GM21528 (cell line): ENCODE measurements at regions not wholly inside any gene's neighbourhood (a gene's known extent, or its start where the extent isn't known, plus 50 kb on each side); places are given as distances from the start of the nearest gene placed in this dataset.
"Not testable (repeated sequence)": the region's sequence is repeated elsewhere in the genome, so short reads cannot be mapped to it uniquely, and the experiment has no call there.

Experiments
- ATAC-seq: cut with Tn5 transposase; IDR thresholded peaks from one replicate; pipeline ENCODE4 v1.9.1; 2021; ENCODE audit warnings: mild to moderate bottlenecking, moderate library complexity; ENCODE audit not compliant: unreplicated experiment, low FRiP score

DNA sequence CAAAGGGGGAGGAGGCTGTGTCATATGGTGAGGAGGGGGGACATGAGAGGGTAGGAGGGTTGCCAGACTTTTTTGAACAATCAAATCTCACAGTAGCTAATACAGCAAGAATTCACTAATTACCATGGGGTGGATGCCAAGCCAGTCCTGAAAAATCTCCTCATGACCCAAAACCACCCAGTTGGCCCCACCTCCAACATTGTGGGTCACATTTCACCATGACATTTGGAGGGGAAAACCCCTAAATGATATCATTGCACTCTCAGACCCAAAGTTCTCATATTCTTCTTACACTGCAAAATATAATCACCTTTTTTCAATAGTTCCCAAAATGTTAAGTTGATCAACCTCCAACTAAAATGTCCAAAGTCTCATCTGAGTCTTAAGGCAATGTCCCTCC, 666.3 kb downstream of the TMEM121 start:
- not testable (repeated sequence) for ATAC-seq

DNA sequence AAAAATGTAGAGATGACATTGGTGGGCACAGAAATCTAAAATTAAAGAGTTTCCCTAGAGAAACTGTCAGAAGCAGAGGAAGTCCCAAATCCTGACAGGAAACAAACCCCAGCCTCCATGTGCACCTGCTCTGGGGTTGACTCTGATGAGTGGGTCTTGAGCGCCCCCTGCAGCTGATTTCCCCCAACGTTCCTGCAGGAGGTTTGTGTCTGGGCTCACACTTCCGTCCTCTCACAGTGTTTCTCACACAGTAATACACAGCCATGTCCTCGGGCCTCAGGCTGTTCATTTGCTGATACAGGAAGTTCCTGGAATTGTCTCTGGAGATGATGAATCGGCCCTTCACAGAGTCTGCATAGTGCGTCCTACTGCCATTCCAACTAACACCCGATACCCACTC, 670.1 kb downstream of the TMEM121 start:
- ATAC-seq, result not testable (repeated sequence)

DNA sequence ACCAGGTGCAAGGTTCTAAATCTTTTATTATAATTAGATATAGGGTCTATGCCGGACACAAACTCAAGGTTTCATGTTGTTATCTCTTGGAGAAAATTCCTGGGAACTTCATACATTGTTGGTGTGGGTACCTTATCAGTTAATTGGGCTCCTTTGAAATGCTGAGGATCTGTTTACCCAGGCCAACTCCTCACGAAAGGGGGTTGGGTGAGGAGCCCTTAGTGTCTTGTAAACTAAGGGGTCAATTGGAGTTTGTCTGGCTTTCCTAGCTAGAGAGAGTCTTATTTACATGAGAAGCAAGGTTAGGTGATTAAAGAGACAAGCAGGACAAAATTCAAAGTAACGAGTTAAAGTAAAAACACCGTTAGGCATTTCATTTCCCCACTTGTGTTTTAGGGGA, 670.9 kb downstream of the TMEM121 start:
- not testable (repeated sequence) for ATAC-seq

GRCh38 chr14:106199097-106199496, 672.7 kb downstream of the TMEM121 start:
- no peak for ATAC-seq

DNA sequence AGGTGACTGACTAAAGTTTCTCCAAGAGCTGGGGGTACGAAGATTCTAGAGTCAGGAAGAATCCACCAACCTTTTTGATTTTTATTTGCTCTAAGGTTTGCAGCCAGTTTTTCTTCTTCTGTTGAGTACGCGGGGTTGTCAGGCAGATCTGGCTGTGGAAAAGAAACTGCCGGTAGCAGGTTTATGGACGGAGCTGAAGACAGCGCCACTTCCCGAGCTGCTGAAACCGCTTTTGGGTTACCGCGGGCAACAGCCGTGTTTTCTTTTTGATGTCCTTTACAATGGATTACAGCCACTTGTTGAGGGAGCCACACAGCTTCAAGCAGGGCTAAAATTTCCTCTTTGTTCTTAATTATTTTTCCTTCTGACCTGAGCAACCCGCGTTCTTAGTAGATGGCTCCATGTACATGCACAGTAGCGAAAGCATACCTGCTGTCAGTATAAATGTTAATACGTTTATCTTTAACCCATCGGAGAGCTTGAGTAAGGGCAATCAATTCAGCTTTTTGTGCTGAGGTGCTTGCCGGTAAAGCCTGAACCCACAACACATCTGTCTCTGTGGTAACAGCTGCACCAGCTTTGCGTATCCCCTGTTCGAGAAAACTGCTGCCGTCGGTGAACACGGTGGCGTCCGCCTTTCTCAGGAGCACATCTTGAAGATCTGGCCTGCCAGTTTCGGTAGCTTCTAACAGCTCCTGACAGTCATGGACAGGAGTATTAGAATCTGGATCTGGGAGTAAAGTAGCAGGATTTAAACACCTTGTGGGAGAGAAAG, 674.3 kb downstream of the TMEM121 start:
- ATAC-seq, result no peak

- ATAC-seq, result no peak
Measured at GRCh38 chr14:106201376-106201775, 675.0 kb downstream of the TMEM121 start.

GRCh38 chr14:106203438-106203837, 677.1 kb downstream of the TMEM121 start:
- no peak for ATAC-seq

GRCh38 chr14:106204063-106204462, 677.7 kb downstream of the TMEM121 start:
- no peak for ATAC-seq

DNA sequence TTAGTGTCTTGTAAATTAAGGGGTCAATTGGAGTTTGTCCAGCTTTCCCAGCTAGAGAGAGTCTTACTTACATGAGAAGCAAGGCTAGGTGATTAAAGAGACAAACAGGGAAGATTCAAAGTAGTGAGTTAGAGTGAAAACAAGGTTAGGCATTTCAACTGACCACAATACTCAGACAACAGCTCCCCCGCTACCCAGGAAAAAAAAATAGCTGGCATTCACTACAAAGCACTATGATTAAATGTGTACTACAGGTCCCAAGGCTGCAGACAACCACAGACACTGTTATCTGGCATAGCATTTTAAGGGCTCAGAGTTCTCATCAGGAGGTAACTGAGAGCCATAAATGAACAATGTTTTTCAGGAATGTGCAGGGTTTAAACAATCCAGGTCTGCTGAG, 680.9 kb downstream of the TMEM121 start:
- no peak for ATAC-seq

DNA sequence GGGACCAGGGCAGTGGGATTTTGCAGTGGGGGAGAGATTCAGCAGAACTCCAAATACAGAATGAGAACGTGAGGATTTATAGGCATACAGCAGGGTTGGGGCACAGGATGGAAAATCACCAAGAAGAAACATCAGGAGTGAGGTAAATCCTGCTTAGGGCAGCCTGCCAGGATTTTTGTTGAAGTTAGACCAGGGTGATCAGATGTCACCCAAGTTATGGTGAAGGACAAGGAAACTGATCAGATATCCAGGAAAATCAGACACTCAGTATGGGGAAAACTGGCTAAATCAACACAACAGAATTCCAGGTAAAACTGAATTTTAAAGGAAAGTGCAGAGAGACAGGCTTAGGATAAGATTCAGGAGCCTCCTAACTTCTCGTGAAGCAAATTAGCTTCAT, 682.4 kb downstream of the TMEM121 start:
- ATAC-seq, result no peak

DNA sequence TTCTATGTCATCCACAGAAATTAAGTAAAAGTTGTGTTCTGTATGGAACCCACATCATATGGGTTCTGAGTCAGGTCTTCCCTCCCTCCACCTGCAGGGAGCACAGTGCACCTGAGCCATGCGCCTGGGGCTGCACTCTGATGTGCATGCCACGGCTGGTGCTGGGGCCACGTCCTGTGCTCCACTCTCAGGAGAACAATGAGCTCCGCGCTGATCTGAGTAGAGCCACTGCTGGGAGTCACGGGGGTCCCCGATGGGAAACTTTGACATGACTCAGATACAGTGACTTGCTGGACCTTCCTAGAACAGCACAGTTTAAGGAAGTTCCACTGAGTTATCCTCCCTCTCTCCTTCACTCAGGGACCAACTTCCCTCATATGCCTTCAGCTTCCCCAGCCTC, 683.4 kb downstream of the TMEM121 start:
- no peak for ATAC-seq

DNA sequence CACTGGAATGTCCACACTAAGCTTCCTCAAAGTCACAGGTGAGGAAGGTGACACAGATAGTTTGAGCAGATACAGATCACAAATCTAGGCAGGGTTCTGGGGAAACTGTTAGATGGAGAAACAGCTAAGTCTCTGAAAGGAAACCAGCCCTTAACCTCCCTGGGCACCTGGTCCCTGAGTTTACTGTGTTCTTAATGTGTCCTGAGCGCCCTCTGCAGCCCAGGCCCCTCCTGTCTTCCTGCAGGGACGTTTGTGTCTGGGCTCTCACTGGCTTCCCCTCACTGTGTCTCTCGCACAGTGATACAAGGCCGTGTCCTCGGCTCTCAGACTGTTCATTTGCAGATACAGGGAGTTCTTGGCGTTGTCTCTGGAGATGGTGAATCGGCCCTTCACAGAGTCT, 684.3 kb downstream of the TMEM121 start:
- no peak for ATAC-seq

DNA sequence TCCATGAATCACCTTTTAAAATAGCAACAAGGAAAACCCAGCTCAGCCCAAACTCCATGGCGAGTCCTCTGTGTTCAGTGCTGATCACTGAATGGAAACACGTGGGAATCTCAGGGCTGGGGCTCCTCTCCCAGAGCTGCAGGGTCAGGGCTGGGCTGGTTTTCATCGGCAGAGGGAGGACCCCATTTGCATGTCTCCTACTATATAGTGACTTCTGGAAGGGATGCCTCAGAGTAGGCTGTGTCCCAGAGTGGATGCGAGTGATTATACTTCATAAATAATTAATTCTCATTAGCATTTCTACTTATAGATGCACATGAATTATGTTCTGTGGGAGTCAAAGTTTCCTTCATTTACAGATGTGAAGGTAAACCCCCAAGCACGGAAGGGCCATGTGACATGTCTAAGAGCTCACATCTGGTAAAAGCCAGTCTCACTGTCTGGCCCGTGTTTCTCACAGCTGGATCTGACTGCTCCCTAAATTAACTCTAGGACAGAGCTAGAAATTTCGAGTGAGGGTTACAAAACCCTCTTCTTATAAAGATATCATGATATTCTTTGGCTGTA, 685.0 kb downstream of the TMEM121 start:
- no peak for ATAC-seq

GRCh38 chr14:106215229-106215628, 688.8 kb downstream of the TMEM121 start:
- ATAC-seq, result no peak

GRCh38 chr14:106216679-106217078, 690.3 kb downstream of the TMEM121 start:
- ATAC-seq, result no peak

- ATAC-seq, result no peak
Measured at GRCh38 chr14:106218174-106218573, 691.8 kb downstream of the TMEM121 start.

- ATAC-seq, result no peak
Measured at GRCh38 chr14:106222311-106222710, 695.9 kb downstream of the TMEM121 start.

DNA sequence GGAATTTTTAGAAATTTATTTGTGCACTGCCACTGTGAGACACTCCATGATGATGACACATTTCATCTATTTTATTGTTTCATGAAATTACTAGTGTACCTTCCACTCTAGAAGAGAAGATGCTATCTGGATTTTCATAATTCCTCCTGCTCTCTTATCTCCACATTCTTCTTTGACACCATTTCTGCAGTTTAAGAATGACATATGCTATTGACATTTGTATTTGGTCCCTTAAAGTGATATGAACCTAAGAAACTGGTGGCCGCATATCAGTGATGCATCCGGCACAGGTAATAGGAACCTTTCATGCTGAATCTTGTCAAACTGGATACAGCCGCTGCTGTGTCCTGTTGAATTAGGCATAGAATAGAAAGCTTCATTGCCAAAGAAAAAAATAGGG, 696.3 kb downstream of the TMEM121 start:
- no peak for ATAC-seq

- no peak for ATAC-seq
Measured at GRCh38 chr14:106227793-106228192, 701.4 kb downstream of the TMEM121 start.

GRCh38 chr14:106228541-106229158, 702.3 kb downstream of the TMEM121 start:
- no peak for ATAC-seq

DNA sequence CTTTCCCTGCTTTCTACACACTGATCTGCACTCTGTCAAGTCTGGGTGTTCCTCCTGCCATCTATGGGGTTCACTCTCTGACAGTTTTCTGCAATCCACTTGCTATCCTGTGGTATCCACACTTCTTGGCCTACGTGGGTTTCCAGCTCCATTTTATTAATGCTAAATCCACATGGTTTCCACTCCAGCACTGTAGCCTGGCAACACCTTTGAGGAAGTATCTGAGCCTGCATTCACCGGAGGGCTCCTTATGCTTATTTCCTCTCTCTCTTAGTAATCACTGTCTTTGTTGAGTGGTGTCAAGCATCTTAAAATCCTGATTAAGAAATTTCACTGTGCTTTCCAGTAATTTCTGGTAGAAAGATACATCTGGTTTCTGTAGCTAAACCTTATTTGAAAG, 703.7 kb downstream of the TMEM121 start:
- ATAC-seq, result no peak

- ATAC-seq, result not testable (repeated sequence)
Measured at GRCh38 chr14:106233191-106233590, 706.8 kb downstream of the TMEM121 start.
